Activated gamma-delta T cell treated with anti-CD3 and anti-CD28 coated beads, Interleukin-2, amount 50 U/mL, for 16 hours (primary cell): ENCODE measurements at regions not wholly inside any gene's neighbourhood (a gene's known extent, or its start where the extent isn't known, plus 50 kb on each side); places are given as distances from the start of the nearest gene placed in this dataset.

Experiments used
- DNase-seq: peaks from one replicate; pipeline ENCODE4 v3.0.0-alpha.2; 2020; ENCODE audit warnings: low read depth

DNA sequence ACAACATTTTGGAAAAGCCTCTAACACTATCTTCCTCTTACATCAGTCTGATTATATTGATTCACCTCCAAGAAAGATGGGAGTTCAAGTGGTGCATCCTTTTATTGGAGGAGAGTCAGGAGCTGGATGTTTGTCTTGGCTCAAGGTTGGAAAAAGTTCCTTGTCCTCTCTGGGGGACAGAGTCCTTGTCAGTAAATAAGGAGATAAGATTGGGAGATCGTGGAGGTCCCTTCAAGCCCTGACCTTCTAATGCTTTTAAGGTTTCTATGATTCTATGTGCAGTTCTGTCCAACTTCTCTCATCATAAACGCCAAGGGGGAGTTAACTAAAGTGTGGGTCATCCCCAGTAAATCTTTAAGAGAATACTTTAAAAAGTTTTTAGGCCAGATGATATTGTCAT is 60.9 kb upstream of the CCBE1 start:
- DNase-seq: no peak

DNA sequence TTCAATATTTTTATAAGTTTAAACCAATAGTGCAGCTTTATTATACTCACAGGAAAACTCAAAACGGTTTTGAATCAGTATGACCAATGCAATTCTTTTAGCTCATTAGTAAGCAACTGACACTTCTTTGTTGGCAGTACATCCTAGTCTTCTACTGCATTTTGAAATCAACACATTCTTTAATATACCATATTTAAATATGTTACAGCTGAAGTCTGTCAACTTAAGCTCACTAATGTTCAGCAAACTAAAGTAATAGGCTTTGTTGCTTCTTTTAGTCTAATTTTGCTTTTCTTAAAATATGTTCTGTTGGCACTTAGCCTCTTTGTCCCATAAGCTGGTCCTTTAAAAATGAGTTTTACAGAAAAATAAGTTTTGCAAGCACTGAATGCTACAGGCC is 55.4 kb upstream of the CCBE1 start:
- DNase-seq: no peak

GRCh38 chr18:59751186-59751585 is 54.0 kb upstream of the CCBE1 start:
- DNase-seq: no peak

DNA sequence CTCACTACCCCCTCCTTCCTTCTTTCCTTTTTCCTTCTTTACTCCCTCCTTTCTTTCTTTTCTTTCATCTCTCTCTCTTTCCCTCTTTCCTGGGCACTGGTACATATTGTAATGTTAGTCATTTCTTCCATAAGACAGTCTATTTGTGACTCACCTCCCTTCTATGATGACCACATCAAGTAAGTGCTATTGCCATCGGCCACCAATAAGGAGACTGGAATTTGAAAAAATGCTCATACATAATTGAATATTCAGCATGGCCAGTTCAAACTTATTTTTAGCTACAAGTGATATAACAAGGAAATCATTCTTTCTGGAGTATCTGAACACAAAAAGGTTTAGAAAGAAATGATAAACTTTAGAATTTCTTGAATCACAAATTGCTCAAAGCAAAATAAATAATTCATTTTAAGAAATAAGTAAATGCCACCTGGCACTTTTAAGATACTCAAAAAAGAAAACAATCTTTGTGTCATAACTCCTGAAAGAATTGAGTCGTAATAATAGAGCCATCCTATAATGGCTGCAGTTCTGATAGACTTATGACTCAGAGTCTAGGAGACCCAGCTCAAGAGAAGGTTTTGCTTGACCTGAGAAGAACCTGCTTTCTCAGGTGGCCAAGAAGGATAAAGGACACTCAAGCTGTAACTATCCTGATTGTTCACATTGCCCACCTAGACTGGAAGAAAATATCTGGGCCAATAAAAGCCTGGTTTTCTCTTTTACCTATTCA is 51.6 kb upstream of the CCBE1 start:
- no peak for DNase-seq
